Progenitor cell of endocrine pancreas (in vitro differentiated cells): ENCODE measurements at regions not wholly inside any gene's neighbourhood (a gene's known extent, or its start where the extent isn't known, plus 50 kb on each side); places are given as distances from the start of the nearest gene placed in this dataset.

Source experiments
- DNase-seq: peaks from one replicate; pipeline ENCODE4 v3.0.0; 2021; ENCODE audit warnings: low spot score; ENCODE audit not compliant: unreplicated experiment
- H3K27ac Mint-ChIP-seq: 2 replicates; pipeline ENCODE4 v1.8.0; 2021; ENCODE audit warnings: mild to moderate bottlenecking, moderate library complexity, mixed read lengths
- H3K27me3 Mint-ChIP-seq: 2 replicates; pipeline ENCODE4 v1.8.0; 2021; ENCODE audit warnings: mixed read lengths
- H3K36me3 Mint-ChIP-seq: 2 replicates; pipeline ENCODE4 v1.8.0; 2022; ENCODE audit warnings: mixed read lengths; ENCODE audit not compliant: insufficient read depth
- H3K4me1 Mint-ChIP-seq: 2 replicates; pipeline ENCODE4 v1.8.0; 2021; ENCODE audit warnings: low read depth, mixed read lengths
- H3K4me3 Mint-ChIP-seq: 2 replicates; pipeline ENCODE4 v1.8.0; 2021; ENCODE audit warnings: low read depth, mild to moderate bottlenecking, moderate library complexity, mixed read lengths
- H3K9me3 Mint-ChIP-seq: 2 replicates; pipeline ENCODE4 v1.8.0; 2021; ENCODE audit warnings: low read depth, mixed read lengths
- TF ChIP-seq, protein P1 (sequence below): fragments of 200-600 bp; sonication (generic); IDR thresholded peaks from one replicate; pipeline ENCODE4 v1.5.0; 2021; ENCODE audit warnings: antibody characterized with exemption, mild to moderate bottlenecking; ENCODE audit not compliant: unreplicated experiment

- no peaks in the 10 kb centered on the region for H3K4me1 Mint-ChIP-seq
- H3K27me3 Mint-ChIP-seq, result peaks cover 22% of the 10 kb centered on the region
- TF ChIP-seq, protein P1, sequence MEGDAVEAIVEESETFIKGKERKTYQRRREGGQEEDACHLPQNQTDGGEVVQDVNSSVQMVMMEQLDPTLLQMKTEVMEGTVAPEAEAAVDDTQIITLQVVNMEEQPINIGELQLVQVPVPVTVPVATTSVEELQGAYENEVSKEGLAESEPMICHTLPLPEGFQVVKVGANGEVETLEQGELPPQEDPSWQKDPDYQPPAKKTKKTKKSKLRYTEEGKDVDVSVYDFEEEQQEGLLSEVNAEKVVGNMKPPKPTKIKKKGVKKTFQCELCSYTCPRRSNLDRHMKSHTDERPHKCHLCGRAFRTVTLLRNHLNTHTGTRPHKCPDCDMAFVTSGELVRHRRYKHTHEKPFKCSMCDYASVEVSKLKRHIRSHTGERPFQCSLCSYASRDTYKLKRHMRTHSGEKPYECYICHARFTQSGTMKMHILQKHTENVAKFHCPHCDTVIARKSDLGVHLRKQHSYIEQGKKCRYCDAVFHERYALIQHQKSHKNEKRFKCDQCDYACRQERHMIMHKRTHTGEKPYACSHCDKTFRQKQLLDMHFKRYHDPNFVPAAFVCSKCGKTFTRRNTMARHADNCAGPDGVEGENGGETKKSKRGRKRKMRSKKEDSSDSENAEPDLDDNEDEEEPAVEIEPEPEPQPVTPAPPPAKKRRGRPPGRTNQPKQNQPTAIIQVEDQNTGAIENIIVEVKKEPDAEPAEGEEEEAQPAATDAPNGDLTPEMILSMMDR, result no peak
- no peak overlapping the region for H3K27ac Mint-ChIP-seq
- H3K36me3 Mint-ChIP-seq, result no peaks in the 10 kb centered on the region
- DNase-seq, result no peak
- no peak overlapping the region for H3K4me3 Mint-ChIP-seq
- H3K9me3 Mint-ChIP-seq, result no peaks in the 10 kb centered on the region
Observed at GRCh38 chr16:7124701-7125100, 207.9 kb upstream of the RBFOX1 start.

DNA sequence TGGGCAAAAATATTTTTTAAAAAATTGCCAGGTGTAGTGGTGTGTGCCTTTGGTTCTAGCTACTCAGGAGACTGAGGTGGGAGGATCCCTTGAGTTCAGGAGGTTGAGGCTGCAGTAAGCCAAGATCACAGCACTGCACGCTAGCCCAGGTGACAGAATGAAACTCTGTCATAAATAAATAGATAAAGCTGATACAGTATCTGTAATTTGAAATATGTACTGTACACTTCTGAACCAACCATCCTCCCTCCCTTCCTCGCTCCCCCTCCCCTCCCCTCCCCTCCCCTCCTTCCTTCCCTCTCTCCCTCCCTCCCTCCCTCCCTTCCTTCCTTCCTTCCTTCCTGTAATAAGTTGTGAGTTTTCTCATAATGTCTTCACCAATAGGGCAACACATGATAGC is 208.4 kb upstream of the RBFOX1 start:
- H3K4me1 Mint-ChIP-seq, result no peaks in the 10 kb centered on the region
- H3K27me3 Mint-ChIP-seq, result peaks cover 22% of the 10 kb centered on the region
- TF ChIP-seq, protein P1, result no peak
- no peak overlapping the region for H3K27ac Mint-ChIP-seq
- H3K9me3 Mint-ChIP-seq, result no peaks in the 10 kb centered on the region
- DNase-seq, result no peak
- H3K36me3 Mint-ChIP-seq, result no peaks in the 10 kb centered on the region
- no peak overlapping the region for H3K4me3 Mint-ChIP-seq

GRCh38 chr16:7116734-7117133 is 215.9 kb upstream of the RBFOX1 start:
- Mint-ChIP-seq H3K36me3 (no peaks in the 10 kb centered on the region), H3K4me3 (no peak overlapping the region), H3K4me1 (peaks cover under 1% of the 10 kb centered on the region), H3K27me3 (peaks cover 7% of the 10 kb centered on the region), H3K27ac (no peak overlapping the region), H3K9me3 (no peaks in the 10 kb centered on the region)
- TF ChIP-seq, protein P1, result no peak
- no peak for DNase-seq

GRCh38 chr16:7115898-7116297 is 216.7 kb upstream of the RBFOX1 start:
- Mint-ChIP-seq H3K36me3 (no peaks in the 10 kb centered on the region), H3K27me3 (peaks cover 7% of the 10 kb centered on the region), H3K4me3 (no peak overlapping the region), H3K4me1 (peaks cover 8% of the 10 kb centered on the region), H3K27ac (no peak overlapping the region), H3K9me3 (no peaks in the 10 kb centered on the region)
- DNase-seq, result no peak
- TF ChIP-seq, protein P1, result no peak

GRCh38 chr16:7113949-7114348 is 218.7 kb upstream of the RBFOX1 start:
- no peaks in the 10 kb centered on the region for H3K9me3 Mint-ChIP-seq
- H3K4me1 Mint-ChIP-seq, result peaks cover 8% of the 10 kb centered on the region
- peaks cover 15% of the 10 kb centered on the region for H3K27me3 Mint-ChIP-seq
- DNase-seq, result no peak
- no peak overlapping the region for H3K27ac Mint-ChIP-seq
- no peak overlapping the region for H3K4me3 Mint-ChIP-seq
- H3K36me3 Mint-ChIP-seq, result no peaks in the 10 kb centered on the region
- TF ChIP-seq, protein P1, result no peak
